IMR-90 (cell line): ENCODE measurements at regions not wholly inside any gene's neighbourhood (a gene's known extent, or its start where the extent isn't known, plus 50 kb on each side); places are given as distances from the start of the nearest gene placed in this dataset.

Experiments used
- ATAC-seq: fragments of 200-7000 bp; cut with Tn5 transposase; 2 replicates; pipeline ENCODE4 v1.9.1; 2020; ENCODE audit warnings: low read depth, mild to moderate bottlenecking, moderate library complexity
- BruUV-seq: library from RNA; stranded (reverse); fragments of 400-500 nt; replicated peaks from 2 replicates; lab custom pipeline; 2021; lab: Mats Ljungman, UMichigan
- CTCF ChIA-PET: fragments of 300-600 bp; formaldehyde crosslinking; extraction: SDS; loops from one replicate; lab custom pipeline; 2021; ENCODE audit warnings: antibody characterized with exemption; lab: Yijun Ruan, JAX
- POLR2A ChIA-PET: fragments of 300-600 bp; sonication (Branson Sonifier 250); formaldehyde crosslinking; loops from one replicate; lab custom pipeline; 2022; ENCODE audit warnings: antibody characterized with exemption; ENCODE audit not compliant: unreplicated experiment; lab: Charles Lee
- DNase-seq: peaks from one replicate; pipeline ENCODE4 v3.0.0; 2013
- H2AFZ ChIP-seq: replicated peaks from 2 replicates; pipeline ENCODE3; 2013; ENCODE audit warnings: low read length, mild to moderate bottlenecking; ENCODE audit not compliant: poor library complexity
- H2AK5ac ChIP-seq: 2 replicates; pipeline ENCODE4 v1.6.1; 2013; ENCODE audit warnings: low read depth, low read length, inconsistent platforms
- H2AK9ac ChIP-seq: replicated peaks from 2 replicates; pipeline ENCODE3; 2013; ENCODE audit warnings: mild to moderate bottlenecking, low read depth, low read length, moderate library complexity; ENCODE audit not compliant: poor library complexity
- H2BK120ac ChIP-seq: 2 replicates; pipeline ENCODE4 v1.6.1; 2013; ENCODE audit warnings: low read depth, low read length, inconsistent platforms
- H2BK15ac ChIP-seq: 3 replicates; pipeline ENCODE4 v1.6.1; 2013; ENCODE audit warnings: low read depth, low read length, inconsistent platforms
- H2BK20ac ChIP-seq: 2 replicates; pipeline ENCODE4 v1.6.1; 2013; ENCODE audit warnings: low read depth, mild to moderate bottlenecking, inconsistent platforms, low read length, moderate library complexity
- H2BK5ac ChIP-seq: 2 replicates; pipeline ENCODE4 v1.6.1; 2013; ENCODE audit warnings: mild to moderate bottlenecking, low read depth, low read length, inconsistent platforms; ENCODE audit not compliant: poor library complexity, severe bottlenecking
- H3K14ac ChIP-seq: replicated peaks from 2 replicates; pipeline ENCODE4 v1.6.1; 2013; ENCODE audit warnings: low read depth, low read length, inconsistent platforms
- H3K18ac ChIP-seq: 2 replicates; pipeline ENCODE4 v1.6.1; 2013; ENCODE audit warnings: low read depth, low read length, control low read depth
- H3K23ac ChIP-seq: 2 replicates; pipeline ENCODE4 v1.6.1; 2013; ENCODE audit warnings: low read depth, low read length, inconsistent platforms
- H3K27ac ChIP-seq: 2 replicates; pipeline ENCODE4 v1.5.1; 2013; ENCODE audit warnings: mild to moderate bottlenecking, control low read depth, low read length; ENCODE audit not compliant: insufficient read depth
- H3K27me3 ChIP-seq: 2 replicates; pipeline ENCODE4 v1.6.1; 2013; ENCODE audit warnings: low read length; ENCODE audit not compliant: control insufficient read depth, insufficient read depth
- H3K36me3 ChIP-seq: 2 replicates; pipeline ENCODE4 v1.6.1; 2013; ENCODE audit warnings: low read length, mixed read lengths; ENCODE audit not compliant: control insufficient read depth, insufficient read depth
- H3K4ac ChIP-seq: 2 replicates; pipeline ENCODE4 v1.6.1; 2013; ENCODE audit warnings: low read depth, low read length, inconsistent platforms
- H3K4me1 ChIP-seq: 2 replicates; pipeline ENCODE4 v1.6.1; 2013; ENCODE audit warnings: low read length, mixed read lengths; ENCODE audit not compliant: control insufficient read depth, insufficient read depth
- H3K4me2 ChIP-seq: 2 replicates; pipeline ENCODE4 v1.6.1; 2013; ENCODE audit warnings: low read depth, mild to moderate bottlenecking, control low read depth, low read length, moderate library complexity
- H3K4me3 ChIP-seq: 2 replicates; pipeline ENCODE4 v1.5.1; 2013; ENCODE audit warnings: low read depth, mild to moderate bottlenecking, control low read depth, low read length, moderate library complexity; ENCODE audit not compliant: insufficient read depth
- H3K56ac ChIP-seq: 2 replicates; pipeline ENCODE4 v1.6.1; 2013; ENCODE audit warnings: low read length, inconsistent platforms; ENCODE audit not compliant: insufficient read depth; ENCODE audit errors: extremely low read depth
- H3K79me1 ChIP-seq, 2 experiments: 2 replicates each; pipeline ENCODE4 v1.6.1; 2013; ENCODE audit warnings: low read length in 2 of 2, inconsistent platforms in 1 of 2, low read depth in 1 of 2
- H3K9ac ChIP-seq: 2 replicates; pipeline ENCODE4 v1.6.1; 2013; ENCODE audit warnings: low read depth, low read length, control low read depth
- H3K9me1 ChIP-seq: 2 replicates; pipeline ENCODE4 v1.6.1; 2013; ENCODE audit warnings: low read length, inconsistent platforms; ENCODE audit not compliant: insufficient read depth
- H3K9me3 ChIP-seq: 2 replicates; pipeline ENCODE4 v1.6.1; 2013; ENCODE audit warnings: low read length; ENCODE audit not compliant: control insufficient read depth, insufficient read depth
- H4K20me1 ChIP-seq: 2 replicates; pipeline ENCODE4 v1.6.1; 2013; ENCODE audit warnings: low read length, inconsistent platforms; ENCODE audit not compliant: insufficient read depth
- H4K5ac ChIP-seq: 2 replicates; pipeline ENCODE4 v1.6.1; 2013; ENCODE audit warnings: mild to moderate bottlenecking, low read depth, low read length, control low read depth
- H4K8ac ChIP-seq, 2 experiments: 2 replicates each; pipeline ENCODE4 v1.6.1; 2013; ENCODE audit warnings: low read depth in 2 of 2, low read length in 2 of 2, control low read depth in 1 of 2, inconsistent platforms in 1 of 2
- H4K91ac ChIP-seq: 2 replicates; pipeline ENCODE4 v1.6.1; 2013; ENCODE audit warnings: low read depth, low read length, inconsistent platforms; ENCODE audit not compliant: insufficient read depth
- CEBPB ChIP-seq: IDR thresholded peaks from 2 replicates; pipeline ENCODE4 v1.6.1; 2012; ENCODE audit warnings: low read depth, low read length, improper control_type of control experiment
- CHD1 ChIP-seq: IDR thresholded peaks from 2 replicates; pipeline ENCODE4 v1.6.1; 2012; ENCODE audit warnings: low read depth, low read length, improper control_type of control experiment
- FOS ChIP-seq: fragments of 150-350 bp; IDR thresholded peaks from 2 replicates; pipeline ENCODE4 v1.6.1; 2016; ENCODE audit warnings: low read depth, low read length
- RFX5 ChIP-seq: IDR thresholded peaks from 2 replicates; pipeline ENCODE4 v1.8.0; 2012; ENCODE audit warnings: low read depth, mild to moderate bottlenecking, low read length, moderate library complexity
- WGBS, 2 experiments: methylation state at CpG; one replicate each; pipeline versions ENCODE4 v1.1.5 to v1.1.7; 2013; ENCODE audit warnings: missing lambda C conversion rate in 2 of 2; ENCODE audit not compliant: insufficient read length in 1 of 2; ENCODE audit errors: extremely low coverage in 2 of 2; 5-methylcytosine and 5-hydroxymethylcytosine counted together
- dilution Hi-C: fragments of 300-500 bp; cut with HindIII; formaldehyde crosslinking; loops from one replicate; pipeline ENCODE4 v1.14.3; 2018; ENCODE audit warnings: low sequenced_read_pairs; ENCODE audit not compliant: unreplicated experiment
- in situ Hi-C: fragments of 300-500 bp; cut with MboI; formaldehyde crosslinking; loops from 3 replicates; pipeline ENCODE4 v1.14.3; 2019; ENCODE audit warnings: low sequenced_read_pairs, inconsistent platforms, mixed read lengths
- intact Hi-C: fragments of 100-400 bp; cut with micrococcal nuclease; formaldehyde crosslinking; loops from 2 replicates; pipeline ENCODE4 v1.10.0; 2022
- TF ChIP-seq, protein P1 (sequence below): fragments of 150-350 bp; IDR thresholded peaks from 2 replicates; pipeline ENCODE4 v1.6.1; 2016; ENCODE audit warnings: low read depth, mild to moderate bottlenecking, low read length, moderate library complexity, borderline replicate concordance

- no peak overlapping the region for H3K4ac ChIP-seq
- H2AK9ac ChIP-seq: no peak overlapping the region
- ATAC-seq (0 out of 2 replicates have a peak, but pooled peaks have one; percentile 32), DNase-seq (peak; percentile 45)
- H4K5ac ChIP-seq: no peak overlapping the region
- no peak for TF ChIP-seq RFX5
- TF ChIP-seq CEBPB: peak; percentile 56; the same call in 1 of the 2 replicates
- no peak for TF ChIP-seq CHD1
- TF ChIP-seq, protein P1, sequence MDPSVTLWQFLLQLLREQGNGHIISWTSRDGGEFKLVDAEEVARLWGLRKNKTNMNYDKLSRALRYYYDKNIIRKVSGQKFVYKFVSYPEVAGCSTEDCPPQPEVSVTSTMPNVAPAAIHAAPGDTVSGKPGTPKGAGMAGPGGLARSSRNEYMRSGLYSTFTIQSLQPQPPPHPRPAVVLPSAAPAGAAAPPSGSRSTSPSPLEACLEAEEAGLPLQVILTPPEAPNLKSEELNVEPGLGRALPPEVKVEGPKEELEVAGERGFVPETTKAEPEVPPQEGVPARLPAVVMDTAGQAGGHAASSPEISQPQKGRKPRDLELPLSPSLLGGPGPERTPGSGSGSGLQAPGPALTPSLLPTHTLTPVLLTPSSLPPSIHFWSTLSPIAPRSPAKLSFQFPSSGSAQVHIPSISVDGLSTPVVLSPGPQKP: no peak
- TF ChIP-seq FOS: no peak
- H3K18ac ChIP-seq: no peak overlapping the region
- ChIA-PET CTCF (no interaction called here), POLR2A (no interaction called here)
- H3K56ac ChIP-seq: no peak overlapping the region
- H2AK5ac ChIP-seq: no peak overlapping the region
- 0 out of 2 replicates have a peak overlapping the region, but pooled peaks have one; percentile 4 for H3K14ac ChIP-seq
- peak overlapping the region; percentile 34 to 70; a peak in 1 of 4 replicates for H4K8ac ChIP-seq
- peaks cover 3% of the 10 kb centered on the region; the same call in 1 of the 2 replicates for H3K4me1 ChIP-seq
- no peaks in the 10 kb centered on the region for H3K36me3 ChIP-seq
- in situ Hi-C loops: no loop called here
- H3K9me3 ChIP-seq: no peaks in the 10 kb centered on the region
- no peak overlapping the region for H2BK20ac ChIP-seq
- dilution Hi-C loops: no loop called here
- BruUV-seq: no TSS peak
- no peak overlapping the region for H2AFZ ChIP-seq
- H3K79me1 ChIP-seq: no peaks in the 10 kb centered on the region
- H3K9ac ChIP-seq: no peak overlapping the region
- WGBS, 2 experiments: no CpG with 5 or more reads among the region's 1 CpG
- no peak overlapping the region for H2BK120ac ChIP-seq
- H2BK5ac ChIP-seq: no peak overlapping the region
- H3K27ac ChIP-seq: no peak overlapping the region
- no peak overlapping the region for H2BK15ac ChIP-seq
- H4K91ac ChIP-seq: no peak overlapping the region
- H3K9me1 ChIP-seq: no peaks in the 10 kb centered on the region
- intact Hi-C loops: no loop called here
- no peak overlapping the region for H3K4me3 ChIP-seq
- H3K4me2 ChIP-seq: no peak overlapping the region; the same call in 1 of the 2 replicates
- H3K27me3 ChIP-seq: no peaks in the 10 kb centered on the region
- peak overlapping the region; percentile 42; the same call in 1 of the 2 replicates for H3K23ac ChIP-seq
- no peaks in the 10 kb centered on the region for H4K20me1 ChIP-seq
Observed at GRCh38 chr2:144230448-144231085, 289.4 kb downstream of the ZEB2 start.
